Cerebellar cortex (tissue), 1 donor: ENCODE measurements at regions not wholly inside any gene's neighbourhood (a gene's known extent, or its start where the extent isn't known, plus 50 kb on each side); places are given as distances from the start of the nearest gene placed in this dataset.
"Not testable (repeated sequence)": the region's sequence is repeated elsewhere in the genome, so short reads cannot be mapped to it uniquely, and the experiment has no call there.

Experiments
- DNase-seq: peaks from one replicate; pipeline ENCODE4 v3.0.0-alpha.2; 2015; ENCODE audit warnings: low spot score

- no peak for DNase-seq
Observed at GRCh38 chr4:23533859-23534258, 356.0 kb downstream of the PPARGC1A start.

- no peak for DNase-seq
Observed at GRCh38 chr4:23516716-23517115, 373.1 kb downstream of the PPARGC1A start.

GRCh38 chr4:23504083-23504482 is 385.8 kb downstream of the PPARGC1A start:
- no peak for DNase-seq

GRCh38 chr4:23500894-23501449 is 388.9 kb downstream of the PPARGC1A start:
- DNase-seq, result no peak

- DNase-seq, result no peak
Observed at GRCh38 chr4:23485801-23486200, 404.0 kb downstream of the PPARGC1A start.

- no peak for DNase-seq
Observed at GRCh38 chr4:23484689-23485088, 405.2 kb downstream of the PPARGC1A start.

- no peak for DNase-seq
Observed at GRCh38 chr4:23483320-23483960, 406.4 kb downstream of the PPARGC1A start.

- DNase-seq, result no peak
Observed at GRCh38 chr4:23481566-23481965, 408.3 kb downstream of the PPARGC1A start.

- DNase-seq, result no peak
Observed at GRCh38 chr4:23477905-23478304, 411.9 kb downstream of the PPARGC1A start.

GRCh38 chr4:23476515-23477090 is 413.2 kb downstream of the PPARGC1A start:
- DNase-seq, result no peak

- no peak for DNase-seq
Observed at GRCh38 chr4:23463071-23463470, 426.8 kb downstream of the PPARGC1A start.

GRCh38 chr4:23458054-23458453 is 431.8 kb downstream of the PPARGC1A start:
- DNase-seq, result no peak

GRCh38 chr4:23456864-23457263 is 433.0 kb downstream of the PPARGC1A start:
- no peak for DNase-seq

GRCh38 chr4:23455456-23456158 is 434.2 kb downstream of the PPARGC1A start:
- peak; percentile 16 for DNase-seq

GRCh38 chr4:23441530-23442069 is 448.2 kb downstream of the PPARGC1A start:
- no peak for DNase-seq

- no peak for DNase-seq
Observed at GRCh38 chr4:23438764-23439163, 451.1 kb downstream of the PPARGC1A start.

- no peak for DNase-seq
Observed at GRCh38 chr4:23429497-23429896, 460.4 kb downstream of the PPARGC1A start.

- no peak for DNase-seq
Observed at GRCh38 chr4:23425570-23425969, 464.3 kb downstream of the PPARGC1A start.

- DNase-seq, result no peak
Observed at GRCh38 chr4:23423540-23423939, 466.3 kb downstream of the PPARGC1A start.

GRCh38 chr4:23422878-23423277 is 467.0 kb downstream of the PPARGC1A start:
- no peak for DNase-seq

- no peak for DNase-seq
Observed at GRCh38 chr4:23413631-23414030, 476.2 kb downstream of the PPARGC1A start.

- no peak for DNase-seq
Observed at GRCh38 chr4:23412701-23413100, 477.1 kb downstream of the PPARGC1A start.

GRCh38 chr4:23408913-23409312 is 480.9 kb downstream of the PPARGC1A start:
- not testable (repeated sequence) for DNase-seq
